CD14-positive monocyte (primary cell): ENCODE measurements at regions not wholly inside any gene's neighbourhood (a gene's known extent, or its start where the extent isn't known, plus 50 kb on each side); places are given as distances from the start of the nearest gene placed in this dataset.

Source experiments
- DNase-seq, 3 donors: peaks; one replicate each; pipeline ENCODE4 v3.0.0-alpha.2; 2011 to 2022
- H2AFZ ChIP-seq: 2 replicates; pipeline ENCODE4 v1.6.0; 2012; ENCODE audit warnings: mild to moderate bottlenecking, low read depth, low read length, inconsistent platforms; ENCODE audit not compliant: insufficient read depth, poor library complexity, severe bottlenecking
- H3K27ac ChIP-seq, 2 donors: 1 replicate in 1 of 2; 2 replicates in 1 of 2; pipeline ENCODE4 v1.5.1; 2012 to 2013; ENCODE audit warnings: low read length in 2 of 2, control low read depth in 1 of 2, inconsistent platforms in 1 of 2, low read depth in 1 of 2, mild to moderate bottlenecking in 1 of 2
- H3K27me3 ChIP-seq, 2 donors: one replicate each; pipeline versions ENCODE4 v1.6.0 to v1.6.1; 2011 to 2013; ENCODE audit warnings: low read length in 2 of 2; ENCODE audit not compliant: control insufficient read depth in 2 of 2, insufficient read depth in 2 of 2
- H3K36me3 ChIP-seq, 2 donors: replicated peaks in 1 of 2; 1 replicate in 1 of 2; 2 replicates in 1 of 2; pipeline versions ENCODE4 v1.5.1 to v1.6.1; 2012 to 2013; ENCODE audit warnings: low read length in 2 of 2, control low read depth in 1 of 2, inconsistent platforms in 1 of 2, mild to moderate bottlenecking in 1 of 2; ENCODE audit not compliant: insufficient read depth in 2 of 2, control insufficient read depth in 1 of 2
- H3K4me1 ChIP-seq, 2 donors: 1 replicate in 1 of 2; 2 replicates in 1 of 2; pipeline versions ENCODE4 v1.5.1 to v1.6.1; 2012 to 2013; ENCODE audit warnings: low read length in 2 of 2, control low read depth in 1 of 2, inconsistent platforms in 1 of 2, mild to moderate bottlenecking in 1 of 2, moderate library complexity in 1 of 2; ENCODE audit not compliant: insufficient read depth in 2 of 2, control insufficient read depth in 1 of 2
- H3K4me2 ChIP-seq: replicated peaks from 2 replicates; pipeline ENCODE3; 2012; ENCODE audit warnings: low read length, moderate library complexity, mild to moderate bottlenecking; ENCODE audit not compliant: poor library complexity, severe bottlenecking; ENCODE audit errors: extremely low read depth
- H3K4me3 ChIP-seq, 3 experiments: fragments of 200-600 bp in 1 of 3; sonication (generic) in 1 of 3; replicated peaks in 1 of 3; 1 replicate in 2 of 3; 2 replicates in 1 of 3; pipeline ENCODE4 v1.5.1; 2011 to 2013; ENCODE audit warnings: low read length in 3 of 3, mild to moderate bottlenecking in 3 of 3, control low read depth in 2 of 3, low read depth in 2 of 3, inconsistent platforms in 1 of 3, moderate library complexity in 1 of 3
- H3K79me2 ChIP-seq: 2 replicates; pipeline ENCODE4 v1.6.0; 2012; ENCODE audit warnings: mild to moderate bottlenecking, control low read depth, inconsistent platforms, low read length, moderate library complexity; ENCODE audit not compliant: insufficient read depth
- H3K9ac ChIP-seq: 2 replicates; pipeline ENCODE4 v1.6.0; 2017; ENCODE audit warnings: low read length, mild to moderate bottlenecking; ENCODE audit not compliant: insufficient read depth, poor library complexity, severe bottlenecking
- H3K9me3 ChIP-seq, 2 donors: replicated peaks in 1 of 2; 1 replicate in 1 of 2; 2 replicates in 1 of 2; pipeline versions ENCODE4 v1.5.1 to v1.6.1; 2012 to 2013; ENCODE audit warnings: low read length in 2 of 2, control low read depth in 1 of 2; ENCODE audit not compliant: control insufficient read depth in 1 of 2, insufficient read depth in 1 of 2
- H4K20me1 ChIP-seq: 2 replicates; pipeline ENCODE4 v1.6.0; 2012; ENCODE audit warnings: mild to moderate bottlenecking, low read length, control low read depth, moderate library complexity; ENCODE audit not compliant: insufficient read depth
- H3K27ac Mint-ChIP-seq, 7 donors: one replicate each; pipeline ENCODE4 v1.8.0; 2020; ENCODE audit warnings: mild to moderate bottlenecking in 7 of 7, mixed read lengths in 7 of 7, moderate library complexity in 6 of 7, inconsistent platforms in 2 of 7
- H3K27me3 Mint-ChIP-seq, 3 donors: one replicate each; pipeline ENCODE4 v1.8.0; 2021 to 2022; ENCODE audit warnings: low read depth in 3 of 3, mild to moderate bottlenecking in 3 of 3, mixed read lengths in 3 of 3, moderate library complexity in 3 of 3, inconsistent platforms in 1 of 3
- H3K36me3 Mint-ChIP-seq, 2 donors: one replicate each; pipeline ENCODE4 v1.8.0; 2020; ENCODE audit warnings: mixed read lengths in 2 of 2, inconsistent platforms in 1 of 2, mild to moderate bottlenecking in 1 of 2
- H3K4me1 Mint-ChIP-seq: one replicate; pipeline ENCODE4 v1.8.0; 2020; ENCODE audit warnings: mild to moderate bottlenecking, mixed read lengths
- H3K4me3 Mint-ChIP-seq, 2 donors: one replicate each; pipeline ENCODE4 v1.8.0; 2020; ENCODE audit warnings: mild to moderate bottlenecking in 2 of 2, mixed read lengths in 2 of 2, moderate library complexity in 1 of 2
- H3K9me3 Mint-ChIP-seq, 7 donors: one replicate each; pipeline ENCODE4 v1.8.0; 2020 to 2022; ENCODE audit warnings: mixed read lengths in 7 of 7, mild to moderate bottlenecking in 6 of 7, moderate library complexity in 6 of 7, inconsistent platforms in 2 of 7
- CTCF ChIP-seq: fragments of 200-600 bp; IDR thresholded peaks from one replicate; pipeline ENCODE4 v1.8.0; 2022; ENCODE audit warnings: antibody characterized with exemption, mild to moderate bottlenecking
- WGBS: methylation state at CpG from one replicate; pipeline ENCODE4 v1.1.5; 2013; ENCODE audit warnings: missing lambda C conversion rate; ENCODE audit not compliant: insufficient coverage; 5-methylcytosine and 5-hydroxymethylcytosine counted together
- intact Hi-C, 2 donors: fragments of 100-400 bp; cut with micrococcal nuclease; formaldehyde crosslinking; loops; one replicate each; pipeline versions ENCODE4 v1.15.0 to v1.15.1; 2023

- Histone ChIP-seq H3K36me3 (no peaks in the 10 kb centered on the region), H4K20me1 (no peaks in the 10 kb centered on the region), H3K9ac (no peak overlapping the region), H3K4me2 (no peak overlapping the region), H3K4me1 (no peaks in the 10 kb centered on the region), H3K27ac (no peak overlapping the region), H3K4me3 (no peak overlapping the region), H3K79me2 (no peaks in the 10 kb centered on the region), H3K27me3 (no peaks in the 10 kb centered on the region), H2AFZ (no peak overlapping the region), H3K9me3 (no peaks in the 10 kb centered on the region)
- intact Hi-C loops = no loop called here
- Mint-ChIP-seq H3K4me1 (no peaks in the 10 kb centered on the region), H3K27ac (no peak overlapping the region), H3K9me3 (no peaks in the 10 kb centered on the region), H3K36me3 (no peaks in the 10 kb centered on the region), H3K4me3 (no peak overlapping the region), H3K27me3 (peaks cover 2 to 8% (median 4%) of the 10 kb centered on the region in 3 donors)
- no peak for TF ChIP-seq CTCF
- WGBS = no CpG with 5 or more reads among the region's 2 CpGs
- DNase-seq = no peak
These were observed 629.6 kb upstream of the MGMT start for GRCh38 chr10:128837478-128837877.

GRCh38 chr10:128839134-128839533 is 627.9 kb upstream of the MGMT start:
- H3K4me1 Mint-ChIP-seq = no peaks in the 10 kb centered on the region
- H3K36me3 ChIP-seq = no peaks in the 10 kb centered on the region
- H3K9me3 ChIP-seq = no peaks in the 10 kb centered on the region
- TF ChIP-seq CTCF = no peak
- intact Hi-C loops = no loop called here
- no peak overlapping the region for H3K9ac ChIP-seq
- H3K27me3 ChIP-seq = no peaks in the 10 kb centered on the region
- no peak for DNase-seq
- H4K20me1 ChIP-seq = no peaks in the 10 kb centered on the region
- H3K4me3 Mint-ChIP-seq = no peak overlapping the region
- no peak overlapping the region for H3K4me3 ChIP-seq
- no peaks in the 10 kb centered on the region for H3K9me3 Mint-ChIP-seq
- no peak overlapping the region for H3K4me2 ChIP-seq
- no peak overlapping the region for H3K27ac ChIP-seq
- H3K27ac Mint-ChIP-seq = no peak overlapping the region
- H3K4me1 ChIP-seq = no peaks in the 10 kb centered on the region
- H3K27me3 Mint-ChIP-seq = peaks cover 2 to 8% (median 4%) of the 10 kb centered on the region in 3 donors
- no peak overlapping the region for H2AFZ ChIP-seq
- 96% methylated on average over 7 of the region's 9 CpGs for WGBS
- no peaks in the 10 kb centered on the region for H3K36me3 Mint-ChIP-seq
- H3K79me2 ChIP-seq = no peaks in the 10 kb centered on the region
